CD4-positive, alpha-beta memory T cell (primary cell): ENCODE measurements at regions not wholly inside any gene's neighbourhood (a gene's known extent, or its start where the extent isn't known, plus 50 kb on each side); places are given as distances from the start of the nearest gene placed in this dataset.
A peak's percentile ranks its signal among the peaks of the same experiment; 100 is the strongest.

Source experiments
- CTCF ChIA-PET: fragments of 350-600 bp; sonication (Branson Sonifier 250); formaldehyde crosslinking; loops from one replicate; lab custom pipeline; 2021; ENCODE audit warnings: inconsistent platforms; ENCODE audit not compliant: partially characterized antibody; lab: Charles Lee
- POLR2A ChIA-PET: fragments of 350-600 bp; sonication (Branson Sonifier 250); formaldehyde crosslinking; loops from one replicate; lab custom pipeline; 2021; ENCODE audit not compliant: partially characterized antibody; lab: Charles Lee
- DNase-seq, 5 donors: peaks; one replicate each; pipeline versions ENCODE4 v3.0.0 to v3.0.0-alpha.2; 2020 to 2022; ENCODE audit warnings: mixed read lengths in 1 of 5
- H3K27ac ChIP-seq: one replicate; pipeline ENCODE4 v1.7.0; 2013; ENCODE audit warnings: low read depth, low read length
- H3K27me3 ChIP-seq: 2 replicates; pipeline ENCODE4 v1.7.0; 2013; ENCODE audit warnings: mild to moderate bottlenecking, low read length, moderate library complexity; ENCODE audit not compliant: insufficient read depth
- H3K36me3 ChIP-seq: 2 replicates; pipeline ENCODE4 v1.7.0; 2013; ENCODE audit warnings: mild to moderate bottlenecking, low read length, moderate library complexity; ENCODE audit not compliant: insufficient read depth
- H3K4me1 ChIP-seq: 2 replicates; pipeline ENCODE4 v1.7.0; 2013; ENCODE audit warnings: mild to moderate bottlenecking, low read length, moderate library complexity; ENCODE audit not compliant: insufficient read depth
- H3K4me3 ChIP-seq, 2 donors: one replicate each; pipeline ENCODE4 v1.7.0; 2013; ENCODE audit warnings: low read length in 2 of 2, mild to moderate bottlenecking in 1 of 2
- H3K9me3 ChIP-seq, 2 donors: one replicate each; pipeline ENCODE4 v1.7.0; 2013; ENCODE audit warnings: low read length in 2 of 2, control low read depth in 1 of 2; ENCODE audit not compliant: control insufficient read depth in 1 of 2
- H3K27ac Mint-ChIP-seq, 7 donors: one replicate each; pipeline ENCODE4 v1.8.0; 2020 to 2021; ENCODE audit warnings: mixed read lengths in 7 of 7, mild to moderate bottlenecking in 6 of 7, inconsistent platforms in 3 of 7, moderate library complexity in 3 of 7
- H3K27me3 Mint-ChIP-seq, 2 donors: one replicate each; pipeline ENCODE4 v1.8.0; 2020 to 2021; ENCODE audit warnings: mixed read lengths in 2 of 2
- H3K36me3 Mint-ChIP-seq, 2 donors: one replicate each; pipeline ENCODE4 v1.8.0; 2020 to 2021; ENCODE audit warnings: mixed read lengths in 2 of 2, inconsistent platforms in 1 of 2, mild to moderate bottlenecking in 1 of 2
- H3K4me1 Mint-ChIP-seq, 4 donors: one replicate each; pipeline ENCODE4 v1.8.0; 2020 to 2021; ENCODE audit warnings: mixed read lengths in 4 of 4, mild to moderate bottlenecking in 1 of 4
- H3K4me3 Mint-ChIP-seq, 8 donors: one replicate each; pipeline ENCODE4 v1.8.0; 2020 to 2021; ENCODE audit warnings: mixed read lengths in 8 of 8, mild to moderate bottlenecking in 7 of 8, moderate library complexity in 6 of 8, inconsistent platforms in 3 of 8
- H3K9me3 Mint-ChIP-seq, 8 donors: one replicate each; pipeline ENCODE4 v1.8.0; 2020 to 2021; ENCODE audit warnings: mixed read lengths in 8 of 8, mild to moderate bottlenecking in 5 of 8, inconsistent platforms in 3 of 8, moderate library complexity in 1 of 8
- intact Hi-C: fragments of 100-400 bp; cut with micrococcal nuclease; formaldehyde crosslinking; loops from one replicate; pipeline ENCODE4 v1.15.1; 2023

- H3K9me3 Mint-ChIP-seq, result peaks cover 0 to 8% (median 3%) of the 10 kb centered on the region in 8 donors
- H3K27ac Mint-ChIP-seq, result no peak overlapping the region
- H3K27me3 ChIP-seq, result no peaks in the 10 kb centered on the region
- H3K4me1 Mint-ChIP-seq, result no peaks in the 10 kb centered on the region
- CTCF ChIA-PET, result no interaction called here
- H3K9me3 ChIP-seq, result no peaks in the 10 kb centered on the region
- intact Hi-C loops, result no loop called here
- H3K36me3 Mint-ChIP-seq, result no peaks in the 10 kb centered on the region
- H3K27me3 Mint-ChIP-seq, result peaks cover 0 to 2% of the 10 kb centered on the region in 2 donors
- POLR2A ChIA-PET, result no interaction called here
- H3K27ac ChIP-seq, result no peak overlapping the region
- H3K4me3 ChIP-seq, result no peak overlapping the region
- H3K36me3 ChIP-seq, result no peaks in the 10 kb centered on the region
- H3K4me3 Mint-ChIP-seq, result no peak overlapping the region
- no peak for DNase-seq
- H3K4me1 ChIP-seq, result no peaks in the 10 kb centered on the region
Observed at GRCh38 chr6:113576310-113576709, 280.8 kb upstream of the MARCKS start.

- no peaks in the 10 kb centered on the region for H3K9me3 ChIP-seq
- no peak for DNase-seq
- no peaks in the 10 kb centered on the region for H3K27me3 ChIP-seq
- Mint-ChIP-seq H3K9me3 (peaks cover 0 to 8% (median 3%) of the 10 kb centered on the region in 8 donors), H3K36me3 (no peaks in the 10 kb centered on the region), H3K4me1 (no peaks in the 10 kb centered on the region), H3K4me3 (no peak overlapping the region), H3K27me3 (peaks cover 0 to 2% of the 10 kb centered on the region in 2 donors), H3K27ac (no peak overlapping the region)
- CTCF ChIA-PET, result no interaction called here
- no peaks in the 10 kb centered on the region for H3K4me1 ChIP-seq
- H3K27ac ChIP-seq, result no peak overlapping the region
- intact Hi-C loops, result no loop called here
- no peaks in the 10 kb centered on the region for H3K36me3 ChIP-seq
- no peak overlapping the region for H3K4me3 ChIP-seq
- POLR2A ChIA-PET, result no interaction called here
Observed at GRCh38 chr6:113578691-113579090, 278.5 kb upstream of the MARCKS start.

- Mint-ChIP-seq H3K27me3 (peaks cover 2% of the 10 kb centered on the region in 2 donors), H3K4me3 (no peak overlapping the region), H3K9me3 (peaks cover 0 to 2% (median 0%) of the 10 kb centered on the region in 8 donors), H3K4me1 (no peaks in the 10 kb centered on the region), H3K36me3 (no peaks in the 10 kb centered on the region), H3K27ac (peak overlapping the region in 1 of 7 donors; percentile 28)
- Histone ChIP-seq H3K4me1 (no peaks in the 10 kb centered on the region), H3K4me3 (no peak overlapping the region), H3K36me3 (no peaks in the 10 kb centered on the region), H3K27me3 (no peaks in the 10 kb centered on the region), H3K9me3 (no peaks in the 10 kb centered on the region), H3K27ac (no peak overlapping the region)
- CTCF ChIA-PET, result no interaction called here
- no peak for DNase-seq
- intact Hi-C loops, result no loop called here
- POLR2A ChIA-PET, result no interaction called here
Observed at GRCh38 chr6:113584767-113585166, 272.4 kb upstream of the MARCKS start.

GRCh38 chr6:113585246-113585645 lies 271.9 kb upstream of the MARCKS start:
- Mint-ChIP-seq H3K4me3 (no peak overlapping the region), H3K4me1 (no peaks in the 10 kb centered on the region), H3K27ac (no peak overlapping the region), H3K36me3 (no peaks in the 10 kb centered on the region), H3K27me3 (peaks cover 1 to 2% of the 10 kb centered on the region in 2 donors), H3K9me3 (peaks cover 0 to 2% (median 0%) of the 10 kb centered on the region in 8 donors)
- H3K27ac ChIP-seq, result no peak overlapping the region
- H3K27me3 ChIP-seq, result no peaks in the 10 kb centered on the region
- no peak overlapping the region for H3K4me3 ChIP-seq
- intact Hi-C loops, result no loop called here
- H3K36me3 ChIP-seq, result no peaks in the 10 kb centered on the region
- POLR2A ChIA-PET, result no interaction called here
- CTCF ChIA-PET, result no interaction called here
- H3K9me3 ChIP-seq, result no peaks in the 10 kb centered on the region
- no peak for DNase-seq
- no peaks in the 10 kb centered on the region for H3K4me1 ChIP-seq

- no peaks in the 10 kb centered on the region for H3K36me3 ChIP-seq
- POLR2A ChIA-PET, result no interaction called here
- no peaks in the 10 kb centered on the region for H3K4me1 ChIP-seq
- no peak overlapping the region for H3K27ac ChIP-seq
- H3K4me3 ChIP-seq, result no peak overlapping the region
- Mint-ChIP-seq H3K4me3 (no peak overlapping the region), H3K4me1 (peaks cover 0 to 2% (median 0%) of the 10 kb centered on the region in 4 donors), H3K36me3 (no peaks in the 10 kb centered on the region), H3K27ac (no peak overlapping the region), H3K9me3 (peaks cover 0 to 2% (median 0%) of the 10 kb centered on the region in 8 donors), H3K27me3 (peaks cover 0 to 2% of the 10 kb centered on the region in 2 donors)
- no peaks in the 10 kb centered on the region for H3K27me3 ChIP-seq
- H3K9me3 ChIP-seq, result no peaks in the 10 kb centered on the region
- intact Hi-C loops, result no loop called here
- CTCF ChIA-PET, result no interaction called here
- no peak for DNase-seq
Observed at GRCh38 chr6:113586413-113587077, 270.6 kb upstream of the MARCKS start.

- no peaks in the 10 kb centered on the region for H3K4me1 ChIP-seq
- intact Hi-C loops, result no loop called here
- ChIA-PET CTCF (no interaction called here), POLR2A (no interaction called here)
- Mint-ChIP-seq H3K9me3 (no peaks in the 10 kb centered on the region), H3K27ac (no peak overlapping the region), H3K27me3 (peaks cover 0 to 2% of the 10 kb centered on the region in 2 donors), H3K36me3 (no peaks in the 10 kb centered on the region), H3K4me1 (peaks cover 0 to 2% (median 0%) of the 10 kb centered on the region in 4 donors), H3K4me3 (no peak overlapping the region)
- no peak overlapping the region for H3K4me3 ChIP-seq
- no peaks in the 10 kb centered on the region for H3K36me3 ChIP-seq
- no peak overlapping the region for H3K27ac ChIP-seq
- H3K9me3 ChIP-seq, result no peaks in the 10 kb centered on the region
- H3K27me3 ChIP-seq, result no peaks in the 10 kb centered on the region
- DNase-seq, result no peak
Observed at GRCh38 chr6:113587078-113587699, 270.0 kb upstream of the MARCKS start.

- Mint-ChIP-seq H3K27ac (no peak overlapping the region), H3K27me3 (peaks cover 0 to 2% of the 10 kb centered on the region in 2 donors), H3K36me3 (no peaks in the 10 kb centered on the region), H3K4me1 (peaks cover 0 to 2% (median 0%) of the 10 kb centered on the region in 4 donors), H3K4me3 (no peak overlapping the region), H3K9me3 (no peaks in the 10 kb centered on the region)
- H3K27me3 ChIP-seq, result no peaks in the 10 kb centered on the region
- no peaks in the 10 kb centered on the region for H3K9me3 ChIP-seq
- H3K4me3 ChIP-seq, result no peak overlapping the region
- ChIA-PET CTCF (no interaction called here), POLR2A (no interaction called here)
- H3K27ac ChIP-seq, result no peak overlapping the region
- DNase-seq, result no peak
- no peaks in the 10 kb centered on the region for H3K36me3 ChIP-seq
- intact Hi-C loops, result no loop called here
- no peaks in the 10 kb centered on the region for H3K4me1 ChIP-seq
Observed at GRCh38 chr6:113588646-113589045, 268.5 kb upstream of the MARCKS start.
